ENCODE measurements at regions not wholly inside any gene's neighbourhood (a gene's known extent, or its start where the extent isn't known, plus 50 kb on each side); places are given as distances from the start of the nearest gene placed in this dataset.

DNA sequence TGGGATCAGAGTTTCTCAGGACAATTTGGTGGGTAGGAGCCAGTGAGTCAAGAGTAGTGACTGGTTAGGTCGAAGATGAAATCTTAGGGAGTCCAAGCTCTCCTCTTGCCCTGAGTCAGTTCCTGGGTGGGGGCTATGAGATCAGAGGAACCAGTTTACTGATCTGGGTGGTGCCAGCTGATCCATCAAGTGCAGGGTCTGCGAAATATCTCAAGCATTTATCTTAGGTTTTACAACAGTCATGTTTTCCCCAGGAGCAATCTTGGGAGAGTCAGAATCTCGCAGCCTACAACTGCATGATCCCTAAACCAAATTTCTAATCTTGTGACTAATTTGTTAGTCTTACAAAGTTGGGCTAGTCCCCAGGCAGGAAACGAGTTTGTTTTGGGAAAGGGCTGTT is 1833.2 kb upstream of the PCDH7 start:
- Histone ChIP-seq H3F3A (ENCODE audit: insufficient read depth, low read depth) (no peaks in the 10 kb centered on the region), H3K27me3 (ENCODE audit: insufficient read depth, low read depth) (no peaks in the 10 kb centered on the region), H3K4me2 (no peak overlapping the region), H3K27ac (no peak overlapping the region), H3K9me2 (ENCODE audit: insufficient read depth) (no peaks in the 10 kb centered on the region), H4K20me1 (ENCODE audit: insufficient read depth) (no peaks in the 10 kb centered on the region), H2AFZ (0 out of 2 replicates have a peak overlapping the region, but pooled peaks have one; percentile 33), H3K4me3 (no peak overlapping the region), H3K4me1 (replicated peaks; ENCODE audit: insufficient read depth) (no peaks in the 10 kb centered on the region), H3K9me3 (ENCODE audit: insufficient read depth, low read depth) (no peaks in the 10 kb centered on the region), H3K79me2 (ENCODE audit: low read depth) (no peaks in the 10 kb centered on the region), H3K36me3 (ENCODE audit: low read depth) (no peaks in the 10 kb centered on the region)
- intact Hi-C loops (cut with micrococcal nuclease; ENCODE audit: unreplicated experiment): no loop called here
- no TSS peak for BruUV-seq (replicated peaks)
- ChIA-PET CTCF (no interaction called here), POLR2A (ENCODE audit: unreplicated experiment) (no interaction called here)
- no peak for TF ChIP-seq EZH2 (IDR thresholded peaks at IDR 0.05; ENCODE audit: low read depth)
- TF ChIP-seq, protein P1, sequence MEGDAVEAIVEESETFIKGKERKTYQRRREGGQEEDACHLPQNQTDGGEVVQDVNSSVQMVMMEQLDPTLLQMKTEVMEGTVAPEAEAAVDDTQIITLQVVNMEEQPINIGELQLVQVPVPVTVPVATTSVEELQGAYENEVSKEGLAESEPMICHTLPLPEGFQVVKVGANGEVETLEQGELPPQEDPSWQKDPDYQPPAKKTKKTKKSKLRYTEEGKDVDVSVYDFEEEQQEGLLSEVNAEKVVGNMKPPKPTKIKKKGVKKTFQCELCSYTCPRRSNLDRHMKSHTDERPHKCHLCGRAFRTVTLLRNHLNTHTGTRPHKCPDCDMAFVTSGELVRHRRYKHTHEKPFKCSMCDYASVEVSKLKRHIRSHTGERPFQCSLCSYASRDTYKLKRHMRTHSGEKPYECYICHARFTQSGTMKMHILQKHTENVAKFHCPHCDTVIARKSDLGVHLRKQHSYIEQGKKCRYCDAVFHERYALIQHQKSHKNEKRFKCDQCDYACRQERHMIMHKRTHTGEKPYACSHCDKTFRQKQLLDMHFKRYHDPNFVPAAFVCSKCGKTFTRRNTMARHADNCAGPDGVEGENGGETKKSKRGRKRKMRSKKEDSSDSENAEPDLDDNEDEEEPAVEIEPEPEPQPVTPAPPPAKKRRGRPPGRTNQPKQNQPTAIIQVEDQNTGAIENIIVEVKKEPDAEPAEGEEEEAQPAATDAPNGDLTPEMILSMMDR (conservative IDR thresholded peaks at IDR 0.05): no peak
- DNase-seq: no peak

DNA sequence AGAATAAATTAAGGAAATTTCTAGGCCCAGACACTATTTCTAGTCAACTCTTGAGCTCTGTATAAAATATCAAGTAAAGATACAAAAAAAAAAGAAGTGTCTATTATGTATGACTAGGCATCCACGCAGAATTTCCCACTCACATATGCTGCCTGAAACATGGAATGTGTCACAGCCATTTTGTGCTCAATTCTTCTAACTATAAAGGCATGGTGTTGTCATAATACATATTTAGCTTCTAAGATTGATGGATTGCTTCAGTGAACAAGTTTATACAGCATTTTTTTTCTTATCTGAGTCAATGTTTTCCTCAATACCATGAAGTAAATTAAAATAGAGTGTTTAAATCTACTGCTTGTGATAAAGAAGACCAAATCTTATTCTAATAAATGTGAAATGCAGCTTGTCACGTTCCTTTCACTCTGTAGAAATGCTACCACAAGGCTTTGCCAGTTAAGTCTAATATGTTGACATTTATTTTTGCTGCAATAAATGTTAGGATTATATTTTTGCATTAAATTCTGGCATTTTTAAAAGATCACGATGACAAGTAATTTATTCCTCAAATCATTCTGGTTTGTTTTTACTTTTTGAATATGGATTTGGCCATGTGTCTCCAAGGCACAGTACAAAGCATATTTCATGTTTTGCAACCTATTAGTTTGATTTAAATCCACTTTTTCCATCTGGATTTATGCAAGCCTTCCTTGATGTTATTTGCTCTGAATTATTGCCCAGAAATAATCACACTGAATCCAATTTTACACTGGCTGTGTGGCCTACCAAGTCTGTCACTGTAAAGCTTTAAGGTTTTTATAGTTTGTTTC is 1829.0 kb upstream of the PCDH7 start:
- intact Hi-C loops (cut with micrococcal nuclease; ENCODE audit: unreplicated experiment): no loop called here
- Histone ChIP-seq H3K79me2 (ENCODE audit: low read depth) (no peaks in the 10 kb centered on the region), H3K4me3 (no peak overlapping the region), H4K20me1 (ENCODE audit: insufficient read depth) (no peaks in the 10 kb centered on the region), H3K27ac (no peak overlapping the region), H3K9me3 (ENCODE audit: insufficient read depth, low read depth) (no peaks in the 10 kb centered on the region), H2AFZ (no peak overlapping the region), H3K9me2 (ENCODE audit: insufficient read depth) (no peaks in the 10 kb centered on the region), H3K4me1 (replicated peaks; ENCODE audit: insufficient read depth) (no peaks in the 10 kb centered on the region), H3K4me2 (no peak overlapping the region), H3F3A (ENCODE audit: insufficient read depth, low read depth) (no peaks in the 10 kb centered on the region), H3K27me3 (ENCODE audit: insufficient read depth, low read depth) (no peaks in the 10 kb centered on the region), H3K36me3 (ENCODE audit: low read depth) (no peaks in the 10 kb centered on the region)
- ChIA-PET POLR2A (ENCODE audit: unreplicated experiment) (no interaction called here), CTCF (no interaction called here)
- TF ChIP-seq, protein P1 (conservative IDR thresholded peaks at IDR 0.05): no peak
- no peak for TF ChIP-seq EZH2 (IDR thresholded peaks at IDR 0.05; ENCODE audit: low read depth)
- no peak for DNase-seq
- no TSS peak for BruUV-seq (replicated peaks)

DNA sequence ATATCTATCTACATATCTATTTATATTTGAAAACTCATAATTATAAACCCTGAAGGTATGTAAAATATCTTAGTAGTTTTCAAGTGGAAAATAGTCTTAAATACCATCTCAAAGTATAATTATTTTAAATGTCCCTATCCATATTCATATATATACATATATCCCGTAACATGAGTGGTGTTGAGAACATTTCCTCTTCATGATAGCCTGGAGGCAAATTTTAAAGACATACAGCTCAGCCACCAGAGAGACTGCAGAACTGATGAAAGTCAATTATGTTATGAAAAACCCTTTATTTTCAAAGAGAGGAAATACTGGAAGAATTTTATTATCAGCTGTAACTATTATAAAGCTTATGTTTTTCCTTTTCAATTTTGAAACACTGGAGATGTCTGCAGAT is 1806.7 kb upstream of the PCDH7 start:
- Histone ChIP-seq H2AFZ (no peak overlapping the region), H3K79me2 (ENCODE audit: low read depth) (no peaks in the 10 kb centered on the region), H3K9me3 (ENCODE audit: insufficient read depth, low read depth) (no peaks in the 10 kb centered on the region), H3K4me3 (no peak overlapping the region), H3K27me3 (ENCODE audit: insufficient read depth, low read depth) (no peaks in the 10 kb centered on the region), H3K9me2 (ENCODE audit: insufficient read depth) (no peaks in the 10 kb centered on the region), H3K36me3 (ENCODE audit: low read depth) (no peaks in the 10 kb centered on the region), H4K20me1 (ENCODE audit: insufficient read depth) (no peaks in the 10 kb centered on the region), H3K4me2 (no peak overlapping the region), H3F3A (ENCODE audit: insufficient read depth, low read depth) (no peaks in the 10 kb centered on the region), H3K4me1 (replicated peaks; ENCODE audit: insufficient read depth) (no peaks in the 10 kb centered on the region), H3K27ac (no peak overlapping the region)
- no TSS peak for BruUV-seq (replicated peaks)
- intact Hi-C loops (cut with micrococcal nuclease; ENCODE audit: unreplicated experiment): no loop called here
- no peak for DNase-seq
- ChIA-PET POLR2A (ENCODE audit: unreplicated experiment) (no interaction called here), CTCF (no interaction called here)
- TF ChIP-seq, protein P1 (conservative IDR thresholded peaks at IDR 0.05): no peak
- no peak for TF ChIP-seq EZH2 (IDR thresholded peaks at IDR 0.05; ENCODE audit: low read depth)
